SK-N-SH (cell line): ENCODE measurements at regions not wholly inside any gene's neighbourhood (a gene's known extent, or its start where the extent isn't known, plus 50 kb on each side); places are given as distances from the start of the nearest gene placed in this dataset.
A peak's percentile ranks its signal among the peaks of the same experiment; 100 is the strongest.

Source experiments
- EZH2phosphoT487 ChIP-seq: fragments of 200-600 bp; sonication (generic); IDR thresholded peaks from 2 replicates; pipeline ENCODE4 v1.6.1; 2017; ENCODE audit warnings: low read depth, mixed run types, mild to moderate bottlenecking, antibody characterized with exemption, moderate library complexity, borderline replicate concordance
- JUND ChIP-seq: IDR thresholded peaks from 2 replicates; pipeline ENCODE4 v1.4.0; 2012
- SIN3A ChIP-seq: IDR thresholded peaks from 2 replicates; pipeline ENCODE4 v1.6.1; 2012; ENCODE audit warnings: low read depth, mild to moderate bottlenecking, low read length, moderate library complexity, borderline replicate concordance
- TAF1 ChIP-seq: IDR thresholded peaks from 2 replicates; pipeline ENCODE4 v1.6.1; 2012; ENCODE audit warnings: low read depth, mild to moderate bottlenecking, low read length, moderate library complexity, borderline replicate concordance
- TF ChIP-seq, protein P1 (sequence below): fragments of 200-600 bp; sonication (generic); IDR thresholded peaks from 2 replicates; pipeline ENCODE4 v1.6.1; 2017; ENCODE audit warnings: antibody characterized with exemption, mild to moderate bottlenecking, moderate library complexity

DNA sequence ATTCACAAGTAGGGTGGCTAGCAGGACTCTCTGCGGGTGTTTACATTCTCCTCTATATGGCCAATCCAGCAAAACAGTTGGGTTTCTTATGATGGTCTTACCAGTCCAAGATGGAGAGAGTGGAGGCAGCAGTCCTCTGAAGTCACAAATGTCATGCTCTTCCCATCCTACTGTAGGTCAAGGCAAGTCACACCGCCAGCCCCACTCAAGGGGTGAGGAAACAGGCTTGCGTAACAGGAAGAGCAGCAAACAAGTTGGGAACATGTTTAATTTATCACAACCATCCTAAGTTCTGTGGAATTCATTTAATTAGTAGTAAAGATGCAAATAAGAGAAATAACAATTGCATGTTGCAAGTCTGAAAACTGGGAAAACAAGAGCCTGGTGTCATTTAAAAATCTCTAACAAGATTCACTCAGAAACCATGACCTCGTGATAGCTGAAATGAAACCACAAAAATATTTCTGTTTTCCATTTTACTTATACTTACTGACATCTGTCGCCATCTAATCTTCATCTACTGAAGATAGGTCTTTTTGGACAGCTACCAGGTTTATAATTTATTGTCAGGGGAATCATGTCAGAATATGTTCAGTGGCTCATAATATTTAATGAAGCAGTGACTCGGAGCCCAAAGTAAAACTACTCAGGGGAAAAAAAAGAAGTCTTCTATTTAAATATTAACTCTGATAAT is 349.1 kb upstream of the FMN2 start:
- TF ChIP-seq EZH2phosphoT487 (no peak), TAF1 (no peak), SIN3A (no peak), JUND (peak; percentile 42; the same call in 1 of the 2 replicates)
- TF ChIP-seq, protein P1, sequence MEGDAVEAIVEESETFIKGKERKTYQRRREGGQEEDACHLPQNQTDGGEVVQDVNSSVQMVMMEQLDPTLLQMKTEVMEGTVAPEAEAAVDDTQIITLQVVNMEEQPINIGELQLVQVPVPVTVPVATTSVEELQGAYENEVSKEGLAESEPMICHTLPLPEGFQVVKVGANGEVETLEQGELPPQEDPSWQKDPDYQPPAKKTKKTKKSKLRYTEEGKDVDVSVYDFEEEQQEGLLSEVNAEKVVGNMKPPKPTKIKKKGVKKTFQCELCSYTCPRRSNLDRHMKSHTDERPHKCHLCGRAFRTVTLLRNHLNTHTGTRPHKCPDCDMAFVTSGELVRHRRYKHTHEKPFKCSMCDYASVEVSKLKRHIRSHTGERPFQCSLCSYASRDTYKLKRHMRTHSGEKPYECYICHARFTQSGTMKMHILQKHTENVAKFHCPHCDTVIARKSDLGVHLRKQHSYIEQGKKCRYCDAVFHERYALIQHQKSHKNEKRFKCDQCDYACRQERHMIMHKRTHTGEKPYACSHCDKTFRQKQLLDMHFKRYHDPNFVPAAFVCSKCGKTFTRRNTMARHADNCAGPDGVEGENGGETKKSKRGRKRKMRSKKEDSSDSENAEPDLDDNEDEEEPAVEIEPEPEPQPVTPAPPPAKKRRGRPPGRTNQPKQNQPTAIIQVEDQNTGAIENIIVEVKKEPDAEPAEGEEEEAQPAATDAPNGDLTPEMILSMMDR = no peak
